SK-N-SH (cell line): ENCODE measurements at regions not wholly inside any gene's neighbourhood (a gene's known extent, or its start where the extent isn't known, plus 50 kb on each side); places are given as distances from the start of the nearest gene placed in this dataset.

ENCODE experiments used
- CTCF ChIA-PET: fragments of 300-600, 350-600 bp; formaldehyde crosslinking; extraction: SDS; loops from one replicate; lab custom pipeline; 2021; lab: Yijun Ruan, JAX
- POLR2A ChIA-PET: fragments of 350-600 bp; sonication (Branson Sonifier 250); formaldehyde crosslinking; extraction: SDS; loops from one replicate; lab custom pipeline; 2020; ENCODE audit warnings: antibody characterized with exemption, inconsistent platforms; lab: Yijun Ruan, JAX
- DNase-seq: peaks from one replicate; pipeline ENCODE4 v3.0.0; 2012
- H2AFZ ChIP-seq: fragments of 200-600 bp; sonication (generic); 2 replicates; pipeline ENCODE4 v1.8.1; 2016; ENCODE audit warnings: antibody characterized with exemption, mild to moderate bottlenecking, low read depth
- H3F3A ChIP-seq: fragments of 200-600 bp; sonication (generic); replicated peaks from 2 replicates; pipeline ENCODE3; 2016; ENCODE audit warnings: antibody characterized with exemption, mild to moderate bottlenecking; ENCODE audit not compliant: insufficient read depth
- H3K27ac ChIP-seq, 2 experiments: fragments of 200-500 bp in 1 of 2; fragments of 200-600 bp in 1 of 2; sonication (Bioruptor generic) in 1 of 2; sonication (generic), shearing (Covaris generic) in 1 of 2; 2 replicates each; pipeline versions ENCODE4 v1.5.1 to v1.6.1; 2014 to 2016; ENCODE audit warnings: low read depth in 2 of 2, inconsistent platforms in 1 of 2, low read length in 1 of 2, mild to moderate bottlenecking in 1 of 2, mixed read lengths in 1 of 2
- H3K27me3 ChIP-seq: fragments of 200-600 bp; sonication (generic), shearing (Covaris generic); 2 replicates; pipeline ENCODE4 v1.6.1; 2016; ENCODE audit warnings: mixed run types; ENCODE audit not compliant: insufficient read depth
- H3K36me3 ChIP-seq, 2 experiments: fragments of 200-500 bp in 1 of 2; fragments of 200-600 bp in 1 of 2; sonication (Bioruptor generic) in 1 of 2; sonication (generic) in 1 of 2; replicated peaks in 1 of 2; 2 replicates each; pipeline versions ENCODE3 to v1.5.1; 2014 to 2016; ENCODE audit warnings: low read length in 1 of 2, mild to moderate bottlenecking in 1 of 2; ENCODE audit not compliant: insufficient read depth in 2 of 2, control insufficient read depth in 1 of 2
- H3K4me1 ChIP-seq, 2 experiments: fragments of 200-500 bp in 1 of 2; fragments of 200-600 bp in 1 of 2; sonication (Bioruptor generic) in 1 of 2; sonication (generic), shearing (Covaris generic) in 1 of 2; 2 replicates each; pipeline versions ENCODE4 v1.5.1 to v1.6.1; 2014 to 2016; ENCODE audit warnings: low read depth in 1 of 2, low read length in 1 of 2, mixed run types in 1 of 2; ENCODE audit not compliant: insufficient read depth in 2 of 2, control insufficient read depth in 1 of 2
- H3K4me2 ChIP-seq: fragments of 200-600 bp; sonication (generic), shearing (Covaris generic); 2 replicates; pipeline ENCODE4 v1.6.1; 2017; ENCODE audit warnings: mixed run types
- H3K4me3 ChIP-seq, 2 experiments: fragments of 200-500 bp in 1 of 2; fragments of 200-600 bp in 1 of 2; sonication (Bioruptor generic) in 1 of 2; sonication (generic), shearing (Covaris generic) in 1 of 2; 2 replicates each; pipeline versions ENCODE4 v1.5.1 to v1.8.1; 2014 to 2016; ENCODE audit warnings: low read depth in 2 of 2, inconsistent platforms in 1 of 2, low read length in 1 of 2, mild to moderate bottlenecking in 1 of 2, mixed read lengths in 1 of 2, moderate library complexity in 1 of 2
- H3K79me2 ChIP-seq: fragments of 200-600 bp; sonication (generic); 2 replicates; pipeline ENCODE4 v1.8.1; 2017; ENCODE audit warnings: mild to moderate bottlenecking; ENCODE audit not compliant: insufficient read depth
- H3K9ac ChIP-seq: fragments of 200-600 bp; sonication (generic); 2 replicates; pipeline ENCODE4 v1.6.1; 2017; ENCODE audit warnings: mixed run types
- H3K9me2 ChIP-seq: fragments of 200-600 bp; sonication (generic); 2 replicates; pipeline ENCODE4 v1.6.1; 2017; ENCODE audit warnings: mixed run types
- H3K9me3 ChIP-seq: fragments of 200-600 bp; sonication (generic); 2 replicates; pipeline ENCODE4 v1.6.1; 2017; ENCODE audit warnings: mixed run types, mild to moderate bottlenecking, moderate library complexity
- H4K20me1 ChIP-seq: fragments of 200-600 bp; sonication (generic); 2 replicates; pipeline ENCODE4 v1.6.1; 2017; ENCODE audit warnings: mild to moderate bottlenecking, mixed run types; ENCODE audit not compliant: insufficient read depth
- ELF1 ChIP-seq: IDR thresholded peaks from 2 replicates; pipeline ENCODE4 v1.4.0; 2012
- EP300 ChIP-seq, 2 experiments: IDR thresholded peaks; 2 replicates each; pipeline versions ENCODE4 v1.4.0 to v1.6.1; 2012; ENCODE audit warnings: borderline replicate concordance in 1 of 2, low read depth in 1 of 2, low read length in 1 of 2
- GABPA ChIP-seq: IDR thresholded peaks from 2 replicates; pipeline ENCODE4 v1.4.0; 2012; ENCODE audit warnings: low read depth, mild to moderate bottlenecking
- JUND ChIP-seq: IDR thresholded peaks from 2 replicates; pipeline ENCODE4 v1.4.0; 2012
- MAX ChIP-seq: IDR thresholded peaks from 2 replicates; pipeline ENCODE4 v1.4.0; 2012; ENCODE audit warnings: low read depth
- MEF2A ChIP-seq: IDR thresholded peaks from 2 replicates; pipeline ENCODE4 v1.4.0; 2012; ENCODE audit warnings: low read depth, borderline replicate concordance
- MXI1 ChIP-seq: IDR thresholded peaks from 2 replicates; pipeline ENCODE4 v1.6.1; 2012; ENCODE audit warnings: mild to moderate bottlenecking, low read depth, low read length, improper control_type of control experiment
- NFIC ChIP-seq: IDR thresholded peaks from 2 replicates; pipeline ENCODE4 v1.4.0; 2012; ENCODE audit warnings: borderline replicate concordance
- NRF1 ChIP-seq: IDR thresholded peaks from 2 replicates; pipeline ENCODE4 v1.6.1; 2012; ENCODE audit warnings: low read depth, mild to moderate bottlenecking, low read length
- POLR2AphosphoS5 ChIP-seq: IDR thresholded peaks from 2 replicates; pipeline ENCODE4 v1.6.1; 2012; ENCODE audit warnings: low read depth, low read length
- RAD21 ChIP-seq: IDR thresholded peaks from 2 replicates; pipeline ENCODE4 v1.6.1; 2012; ENCODE audit warnings: mild to moderate bottlenecking, low read length
- RCOR1 ChIP-seq: fragments of 150-350 bp; IDR thresholded peaks from 2 replicates; pipeline ENCODE4 v1.6.1; 2017; ENCODE audit warnings: antibody characterized with exemption, low read length
- REST ChIP-seq: IDR thresholded peaks from 2 replicates; pipeline ENCODE4 v1.6.1; 2012; ENCODE audit warnings: mild to moderate bottlenecking, low read depth, low read length, moderate library complexity
- RFX5 ChIP-seq: IDR thresholded peaks from 2 replicates; pipeline ENCODE4 v1.6.1; 2012; ENCODE audit warnings: mild to moderate bottlenecking, improper control_type of control experiment, low read length
- SIN3A ChIP-seq: IDR thresholded peaks from 2 replicates; pipeline ENCODE4 v1.6.1; 2012; ENCODE audit warnings: low read depth, mild to moderate bottlenecking, low read length, moderate library complexity, borderline replicate concordance
- SMC3 ChIP-seq: IDR thresholded peaks from 2 replicates; pipeline ENCODE4 v1.6.1; 2012; ENCODE audit warnings: low read depth, low read length, improper control_type of control experiment
- TCF12 ChIP-seq: IDR thresholded peaks from 2 replicates; pipeline ENCODE4 v1.4.0; 2012
- USF1 ChIP-seq: IDR thresholded peaks from 2 replicates; pipeline ENCODE4 v1.4.0; 2012; ENCODE audit warnings: low read depth, borderline replicate concordance
- USF2 ChIP-seq: fragments of 150-350 bp; IDR thresholded peaks from 2 replicates; pipeline ENCODE4 v1.6.1; 2017; ENCODE audit warnings: antibody characterized with exemption, low read length, low read depth, borderline replicate concordance
- ZBTB33 ChIP-seq: IDR thresholded peaks from 2 replicates; pipeline ENCODE4 v1.4.0; 2012; ENCODE audit warnings: low read depth, borderline replicate concordance
- WGBS: methylation state at CpG from one replicate; pipeline ENCODE4 v1.1.6; 2017; ENCODE audit warnings: low lambda C conversion rate; 5-methylcytosine and 5-hydroxymethylcytosine counted together

GRCh38 chr2:19029655-19030054 lies 328.8 kb downstream of the OSR1 start:
- H2AFZ ChIP-seq: no peak overlapping the region
- H3K79me2 ChIP-seq: no peaks in the 10 kb centered on the region
- no peaks in the 10 kb centered on the region for H4K20me1 ChIP-seq
- WGBS: 86% methylated on average over 3 of the region's 3 CpGs
- no peak overlapping the region for H3K4me3 ChIP-seq
- H3K9me3 ChIP-seq: no peaks in the 10 kb centered on the region
- H3K4me2 ChIP-seq: no peak overlapping the region
- no peak for DNase-seq
- no peak overlapping the region for H3K9ac ChIP-seq
- H3K27me3 ChIP-seq: no peaks in the 10 kb centered on the region
- H3K27ac ChIP-seq: no peak overlapping the region
- H3F3A ChIP-seq: no peaks in the 10 kb centered on the region
- POLR2A ChIA-PET: no interaction called here
- no peaks in the 10 kb centered on the region for H3K9me2 ChIP-seq
- no peaks in the 10 kb centered on the region for H3K36me3 ChIP-seq
- TF ChIP-seq POLR2AphosphoS5 (no peak), USF2 (no peak), MXI1 (no peak), REST (no peak), JUND (no peak), MEF2A (no peak), GABPA (no peak), NFIC (no peak), TCF12 (no peak), SIN3A (no peak), RFX5 (no peak), NRF1 (no peak)
- no peaks in the 10 kb centered on the region; a peak in 1 of 4 replicates for H3K4me1 ChIP-seq
- CTCF ChIA-PET: no interaction called here

- H3K36me3 ChIP-seq: no peaks in the 10 kb centered on the region
- H3K9me2 ChIP-seq: no peaks in the 10 kb centered on the region
- H4K20me1 ChIP-seq: no peaks in the 10 kb centered on the region
- no peaks in the 10 kb centered on the region for H3K9me3 ChIP-seq
- H3K9ac ChIP-seq: no peak overlapping the region
- H3K4me3 ChIP-seq: no peak overlapping the region
- H3K27me3 ChIP-seq: no peaks in the 10 kb centered on the region
- no peak for DNase-seq
- ChIA-PET CTCF (no interaction called here), POLR2A (no interaction called here)
- no peaks in the 10 kb centered on the region for H3F3A ChIP-seq
- H2AFZ ChIP-seq: no peak overlapping the region
- H3K27ac ChIP-seq: no peak overlapping the region
- WGBS: 92% methylated on average over 12 of the region's 12 CpGs
- H3K4me1 ChIP-seq: no peaks in the 10 kb centered on the region
- H3K79me2 ChIP-seq: no peaks in the 10 kb centered on the region
- H3K4me2 ChIP-seq: no peak overlapping the region
- TF ChIP-seq USF2 (no peak), EP300 (IDR thresholded peaks at IDR 0.05; ENCODE audit: borderline replicate concordance in 1 of 2, low read depth in 1 of 2, low read length in 1 of 2) (no peak), MAX (no peak), RAD21 (no peak), TCF12 (no peak), RCOR1 (no peak), ZBTB33 (no peak), RFX5 (no peak), SMC3 (no peak), ELF1 (no peak), USF1 (no peak)
Measured at GRCh38 chr2:19028587-19029375, 329.6 kb downstream of the OSR1 start.
